Sciatic nerve (tissue), 2 donors: ENCODE measurements at regions not wholly inside any gene's neighbourhood (a gene's known extent, or its start where the extent isn't known, plus 50 kb on each side); places are given as distances from the start of the nearest gene placed in this dataset.

Source experiments
- ATAC-seq: fragments of 200-7000 bp; cut with Tn5 transposase; one replicate; pipeline ENCODE4 v1.9.1; 2020; ENCODE audit warnings: mild to moderate bottlenecking, moderate library complexity
- DNase-seq: peaks from one replicate; pipeline ENCODE4 v3.0.0-alpha.2; 2020; ENCODE audit warnings: low spot score
- intact Hi-C: fragments of 100-400 bp; cut with DNase I; formaldehyde crosslinking; loops from one replicate; pipeline ENCODE4 v1.14.2; 2022
- donor health status: DM: no; HTN: no; CAD: no.
- donor health status: DM: no; HTN: no; CAD: no.

- DNase-seq (no peak), ATAC-seq (no peak)
- intact Hi-C loops: no loop called here
Measured at GRCh38 chr5:38207343-38207742, 51.0 kb upstream of the EGFLAM start.

GRCh38 chr5:38202741-38203140 is 55.6 kb upstream of the EGFLAM start:
- intact Hi-C loops: no loop called here
- DNase-seq: no peak

GRCh38 chr5:38200872-38201557 is 57.3 kb upstream of the EGFLAM start:
- intact Hi-C loops: no loop called here

More at GRCh38 chr5:38202741-38203140, 55.6 kb upstream of the EGFLAM start:
- no peak for ATAC-seq

GRCh38 chr5:38197118-38197517 is 61.2 kb upstream of the EGFLAM start:
- ATAC-seq: no peak
- intact Hi-C loops: loop anchor here (10.0 kb wide), 1 partner anchor 362 kb away; no protein-coding TSS in a partner anchor
- no peak for DNase-seq

More at GRCh38 chr5:38200872-38201557, 57.3 kb upstream of the EGFLAM start:
- DNase-seq: no peak
- ATAC-seq: no peak

- ATAC-seq: peak; percentile 65
- intact Hi-C loops: loop anchor here (10.0 kb wide), 1 partner anchor 358 kb away; no protein-coding TSS in a partner anchor
- peak; percentile 79 for DNase-seq
Measured at GRCh38 chr5:38193015-38193581, 65.3 kb upstream of the EGFLAM start.

GRCh38 chr5:38191693-38192092 is 66.7 kb upstream of the EGFLAM start:
- intact Hi-C loops: loop anchor here (10.0 kb wide), 1 partner anchor 357 kb away; no protein-coding TSS in a partner anchor
- no peak for ATAC-seq
- no peak for DNase-seq

GRCh38 chr5:38190111-38190510 is 68.2 kb upstream of the EGFLAM start:
- DNase-seq (no peak), ATAC-seq (no peak)
- intact Hi-C loops: loop anchor here (10.0 kb wide), 1 partner anchor 355 kb away; no protein-coding TSS in a partner anchor

- intact Hi-C loops: loop anchor here (2.0 kb wide), 1 partner anchor 778 kb away; no protein-coding TSS in a partner anchor
- ATAC-seq (no peak), DNase-seq (no peak)
Measured at GRCh38 chr5:38189081-38189504, 69.3 kb upstream of the EGFLAM start.

GRCh38 chr5:38188591-38188990 is 69.8 kb upstream of the EGFLAM start:
- intact Hi-C loops: loop anchor here (2.0 kb wide), 1 partner anchor 778 kb away; no protein-coding TSS in a partner anchor
- ATAC-seq (no peak), DNase-seq (no peak)

- intact Hi-C loops: no loop called here
- ATAC-seq (no peak), DNase-seq (no peak)
Measured at GRCh38 chr5:38187532-38187931, 70.8 kb upstream of the EGFLAM start.

- ATAC-seq (no peak), DNase-seq (no peak)
- intact Hi-C loops: loop anchor here (5.0 kb wide), 1 partner anchor 903 kb away; no protein-coding TSS in a partner anchor
Measured at GRCh38 chr5:38184627-38185026, 73.7 kb upstream of the EGFLAM start.

GRCh38 chr5:38182991-38183390 is 75.4 kb upstream of the EGFLAM start:
- DNase-seq (no peak), ATAC-seq (no peak)
- intact Hi-C loops: loop anchor here (5.0 kb wide), 1 partner anchor 904 kb away; no protein-coding TSS in a partner anchor

GRCh38 chr5:38168029-38168428 is 90.3 kb upstream of the EGFLAM start:
- DNase-seq (no peak), ATAC-seq (no peak)
- intact Hi-C loops: no loop called here

- intact Hi-C loops: no loop called here
- DNase-seq: no peak
- ATAC-seq: no peak
Measured at GRCh38 chr5:38167562-38167996, 90.8 kb upstream of the EGFLAM start.

GRCh38 chr5:38166832-38167231 is 91.5 kb upstream of the EGFLAM start:
- ATAC-seq (no peak), DNase-seq (no peak)
- intact Hi-C loops: no loop called here

- no peak for ATAC-seq
Measured at GRCh38 chr5:38165435-38165834, 92.9 kb upstream of the EGFLAM start.

GRCh38 chr5:38164776-38165399 is 93.5 kb upstream of the EGFLAM start:
- intact Hi-C loops: no loop called here
- ATAC-seq (no peak), DNase-seq (no peak)

More at GRCh38 chr5:38165435-38165834, 92.9 kb upstream of the EGFLAM start:
- DNase-seq: no peak
- intact Hi-C loops: no loop called here

- ATAC-seq: no peak
Measured at GRCh38 chr5:38163636-38164237, 94.6 kb upstream of the EGFLAM start.

GRCh38 chr5:38162625-38163024 is 95.7 kb upstream of the EGFLAM start:
- no peak for DNase-seq
- ATAC-seq: no peak
- intact Hi-C loops: no loop called here

More at GRCh38 chr5:38163636-38164237, 94.6 kb upstream of the EGFLAM start:
- no peak for DNase-seq
- intact Hi-C loops: no loop called here
